ENCODE measurements at regions not wholly inside any gene's neighbourhood (a gene's known extent, or its start where the extent isn't known, plus 50 kb on each side); places are given as distances from the start of the nearest gene placed in this dataset.

DNA sequence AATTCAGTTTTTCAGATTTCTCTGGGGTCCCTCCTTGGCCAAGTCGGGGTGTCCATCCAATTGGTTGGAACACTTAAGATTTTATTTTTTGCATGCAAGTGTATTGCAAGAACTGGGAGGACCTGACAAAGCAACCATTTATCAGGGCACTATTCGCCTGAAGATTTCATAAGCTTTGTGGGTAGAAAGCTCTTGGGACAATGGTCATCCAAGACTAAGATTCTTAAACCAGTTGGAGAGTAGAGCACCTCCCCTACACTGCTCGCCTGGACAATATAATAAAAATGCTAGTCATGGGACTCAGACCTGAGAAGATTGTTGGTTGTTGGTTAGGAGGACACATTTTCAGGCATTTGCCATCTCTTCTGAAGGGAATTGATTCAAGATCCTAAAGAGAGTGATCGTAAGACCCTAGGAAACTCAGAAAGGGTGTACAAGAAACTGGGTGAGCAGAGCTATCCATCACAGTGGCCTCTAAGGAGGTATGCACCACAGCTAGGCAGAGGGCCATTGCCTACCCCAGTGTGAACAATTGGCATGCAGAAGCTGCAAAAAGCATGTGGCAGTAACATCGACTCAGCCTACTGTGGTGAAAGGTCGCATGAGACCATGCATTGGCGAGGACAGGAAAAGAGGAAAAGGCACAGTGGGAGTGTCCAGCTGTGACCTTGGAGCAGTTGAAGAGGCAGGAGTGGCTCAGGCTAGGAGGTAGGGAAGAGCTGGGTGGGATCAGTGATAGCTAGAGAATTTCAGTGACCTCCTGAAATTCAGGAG, 1235.3 kb upstream of the AUTS2 start:
- H3K27ac ChIP-seq (replicated peaks), result no peak overlapping the region
- peaks cover 8% of the 10 kb centered on the region for H3K27me3 ChIP-seq (ENCODE audit: low read depth)
- no peak overlapping the region for H3K4me3 ChIP-seq
- no peaks in the 10 kb centered on the region for H3K9me3 ChIP-seq (replicated peaks)
- intact Hi-C loops (cut with micrococcal nuclease), result no loop called here
- H3K4me1 ChIP-seq, result peaks cover 5% of the 10 kb centered on the region
- no peak for DNase-seq
- H3K36me3 ChIP-seq, result no peaks in the 10 kb centered on the region
- TF ChIP-seq, protein P1, sequence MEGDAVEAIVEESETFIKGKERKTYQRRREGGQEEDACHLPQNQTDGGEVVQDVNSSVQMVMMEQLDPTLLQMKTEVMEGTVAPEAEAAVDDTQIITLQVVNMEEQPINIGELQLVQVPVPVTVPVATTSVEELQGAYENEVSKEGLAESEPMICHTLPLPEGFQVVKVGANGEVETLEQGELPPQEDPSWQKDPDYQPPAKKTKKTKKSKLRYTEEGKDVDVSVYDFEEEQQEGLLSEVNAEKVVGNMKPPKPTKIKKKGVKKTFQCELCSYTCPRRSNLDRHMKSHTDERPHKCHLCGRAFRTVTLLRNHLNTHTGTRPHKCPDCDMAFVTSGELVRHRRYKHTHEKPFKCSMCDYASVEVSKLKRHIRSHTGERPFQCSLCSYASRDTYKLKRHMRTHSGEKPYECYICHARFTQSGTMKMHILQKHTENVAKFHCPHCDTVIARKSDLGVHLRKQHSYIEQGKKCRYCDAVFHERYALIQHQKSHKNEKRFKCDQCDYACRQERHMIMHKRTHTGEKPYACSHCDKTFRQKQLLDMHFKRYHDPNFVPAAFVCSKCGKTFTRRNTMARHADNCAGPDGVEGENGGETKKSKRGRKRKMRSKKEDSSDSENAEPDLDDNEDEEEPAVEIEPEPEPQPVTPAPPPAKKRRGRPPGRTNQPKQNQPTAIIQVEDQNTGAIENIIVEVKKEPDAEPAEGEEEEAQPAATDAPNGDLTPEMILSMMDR (IDR thresholded peaks at IDR 0.05; ENCODE audit: borderline replicate concordance), result no peak

DNA sequence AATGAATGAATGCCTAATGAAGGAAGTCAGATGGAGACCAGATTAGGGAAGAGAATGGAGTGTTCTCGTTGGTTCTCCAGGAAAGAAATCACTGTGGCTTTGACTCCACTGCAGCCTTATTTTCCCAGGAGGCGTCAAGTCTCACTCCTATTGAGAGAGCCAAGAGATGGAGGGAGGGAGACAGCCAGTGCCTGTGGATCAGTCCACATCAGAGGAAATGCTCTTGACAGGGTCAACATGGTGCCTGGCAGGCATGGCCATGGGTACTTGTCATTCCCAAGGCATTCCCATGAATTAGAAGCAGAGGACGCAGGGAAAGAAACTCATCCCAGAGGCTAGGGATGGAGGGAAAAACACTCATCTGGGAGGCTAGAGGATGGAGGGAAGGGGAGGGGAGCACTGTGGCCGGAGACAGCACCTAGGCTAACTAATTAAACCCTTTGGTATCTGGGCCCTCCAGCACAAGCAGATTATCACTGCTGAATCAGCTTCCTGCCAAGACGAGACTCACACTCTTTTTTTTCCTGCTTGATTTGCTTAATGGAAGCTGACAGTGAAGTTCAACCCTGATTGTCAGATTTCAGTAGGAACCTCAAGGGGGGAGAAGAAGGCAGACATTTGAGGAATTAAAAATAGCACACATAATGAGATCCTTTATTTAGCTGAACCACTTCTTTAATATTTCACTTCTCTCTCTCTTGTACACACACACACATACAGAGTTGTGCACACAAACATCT, 1233.2 kb upstream of the AUTS2 start:
- DNase-seq, result no peak
- Histone ChIP-seq H3K9me3 (replicated peaks) (no peaks in the 10 kb centered on the region), H3K4me1 (peaks cover 5% of the 10 kb centered on the region), H3K27ac (replicated peaks) (no peak overlapping the region), H3K4me3 (no peak overlapping the region), H3K27me3 (ENCODE audit: low read depth) (peaks cover 14% of the 10 kb centered on the region), H3K36me3 (no peaks in the 10 kb centered on the region)
- intact Hi-C loops (cut with micrococcal nuclease), result no loop called here
- TF ChIP-seq, protein P1 (IDR thresholded peaks at IDR 0.05; ENCODE audit: borderline replicate concordance), result no peak

DNA sequence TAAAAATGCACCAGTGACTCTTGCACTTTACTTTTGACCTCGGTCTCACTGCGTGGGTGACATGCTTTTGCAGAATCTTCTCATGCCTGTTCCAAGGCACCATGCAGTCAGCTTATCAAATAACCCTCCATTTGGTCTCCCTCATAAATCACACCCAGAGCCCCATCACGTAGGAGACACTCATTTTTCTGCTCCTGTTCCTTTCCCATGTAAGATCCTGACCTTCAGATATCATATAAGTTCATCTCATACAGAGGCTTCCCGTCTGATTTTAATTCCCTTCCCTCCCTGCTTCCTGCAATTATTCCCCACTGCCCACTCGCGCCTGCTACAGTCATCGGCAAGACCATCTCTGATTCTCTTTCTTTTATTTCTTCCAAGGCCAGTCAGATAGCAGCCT, 1226.3 kb upstream of the AUTS2 start:
- intact Hi-C loops (cut with micrococcal nuclease), result no loop called here
- TF ChIP-seq, protein P1 (IDR thresholded peaks at IDR 0.05; ENCODE audit: borderline replicate concordance), result no peak
- no peak overlapping the region for H3K4me3 ChIP-seq
- H3K36me3 ChIP-seq, result no peaks in the 10 kb centered on the region
- no peak for DNase-seq
- no peak overlapping the region for H3K27ac ChIP-seq (replicated peaks)
- no peaks in the 10 kb centered on the region for H3K4me1 ChIP-seq
- no peaks in the 10 kb centered on the region for H3K9me3 ChIP-seq (replicated peaks)
- H3K27me3 ChIP-seq (ENCODE audit: low read depth), result peaks cover 14% of the 10 kb centered on the region

DNA sequence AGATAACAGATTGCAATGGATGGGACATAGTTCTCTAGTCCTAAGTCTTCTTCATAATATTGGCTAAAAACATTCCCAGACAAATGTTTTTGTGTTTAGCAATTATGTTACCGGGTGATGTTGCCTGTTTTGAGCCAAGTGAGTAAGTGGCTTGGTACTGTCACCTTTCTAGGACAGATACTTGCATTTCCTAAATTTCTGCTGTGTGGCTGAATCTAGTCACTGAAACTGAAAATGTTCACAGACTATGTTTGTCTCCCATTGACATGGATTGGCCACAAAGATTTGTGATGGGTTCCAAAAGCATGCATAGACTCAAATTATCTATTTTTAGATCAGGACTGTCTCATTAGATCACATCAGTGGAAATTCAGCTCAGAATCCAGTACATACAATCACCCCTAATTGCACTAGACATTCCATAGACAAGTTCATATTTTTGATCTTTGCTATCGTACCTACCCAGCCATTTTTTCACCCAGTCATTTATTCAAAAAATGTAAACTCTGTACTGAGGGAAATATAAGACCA, 1222.1 kb upstream of the AUTS2 start:
- H3K9me3 ChIP-seq (replicated peaks), result no peaks in the 10 kb centered on the region
- no peak for DNase-seq
- TF ChIP-seq, protein P1 (IDR thresholded peaks at IDR 0.05; ENCODE audit: borderline replicate concordance), result no peak
- no peaks in the 10 kb centered on the region for H3K36me3 ChIP-seq
- H3K27ac ChIP-seq (replicated peaks), result no peak overlapping the region
- no peaks in the 10 kb centered on the region for H3K4me1 ChIP-seq
- intact Hi-C loops (cut with micrococcal nuclease), result no loop called here
- H3K4me3 ChIP-seq, result no peak overlapping the region
- H3K27me3 ChIP-seq (ENCODE audit: low read depth), result peaks cover 4% of the 10 kb centered on the region

DNA sequence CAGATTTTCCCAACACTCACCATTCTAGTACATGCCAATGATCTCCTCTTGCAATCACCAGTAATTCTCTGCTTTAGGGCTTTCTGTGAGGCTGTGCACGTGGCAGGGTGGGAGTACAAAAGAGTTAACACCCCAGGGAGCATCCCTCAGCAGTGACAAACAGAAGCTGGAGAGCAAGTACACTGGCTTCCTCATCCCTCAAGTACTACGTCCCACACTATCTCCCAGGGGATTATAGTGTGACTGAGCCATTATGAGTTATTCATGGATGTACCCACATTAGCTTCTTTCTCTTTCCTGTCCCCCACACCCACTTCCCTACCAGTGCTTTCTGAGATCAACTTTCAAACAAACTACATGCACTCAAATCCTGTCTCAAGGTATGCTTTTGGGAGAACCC, 1216.5 kb upstream of the AUTS2 start:
- no peaks in the 10 kb centered on the region for H3K4me1 ChIP-seq
- peaks cover 4% of the 10 kb centered on the region for H3K27me3 ChIP-seq (ENCODE audit: low read depth)
- intact Hi-C loops (cut with micrococcal nuclease), result no loop called here
- TF ChIP-seq, protein P1 (IDR thresholded peaks at IDR 0.05; ENCODE audit: borderline replicate concordance), result no peak
- no peaks in the 10 kb centered on the region for H3K36me3 ChIP-seq
- H3K4me3 ChIP-seq, result no peak overlapping the region
- peaks cover 31% of the 10 kb centered on the region for H3K9me3 ChIP-seq (replicated peaks)
- no peak overlapping the region for H3K27ac ChIP-seq (replicated peaks)
- no peak for DNase-seq
